Neural progenitor cell (in vitro differentiated cells): ENCODE measurements at regions not wholly inside any gene's neighbourhood (a gene's known extent, or its start where the extent isn't known, plus 50 kb on each side); places are given as distances from the start of the nearest gene placed in this dataset.

Source experiments
- DNase-seq: peaks from one replicate; pipeline ENCODE4 v3.0.0-alpha.2; 2016; ENCODE audit warnings: low spot score
- H2AFZ ChIP-seq: fragments of 200-600 bp; sonication (generic); replicated peaks from 2 replicates; pipeline ENCODE4 v1.6.1; 2016; ENCODE audit warnings: antibody characterized with exemption
- H3F3A ChIP-seq: fragments of 200-600 bp; sonication (generic); 2 replicates; pipeline ENCODE4 v1.6.1; 2016; ENCODE audit warnings: antibody characterized with exemption, low read depth
- H3K27ac ChIP-seq: fragments of 200-600 bp; sonication (generic); 2 replicates; pipeline ENCODE4 v1.5.1; 2016; ENCODE audit warnings: mild to moderate bottlenecking
- H3K27me3 ChIP-seq: fragments of 200-600 bp; sonication (generic); 2 replicates; pipeline ENCODE4 v1.6.1; 2016; ENCODE audit warnings: mild to moderate bottlenecking, moderate library complexity
- H3K36me3 ChIP-seq: fragments of 200-600 bp; sonication (generic); 2 replicates; pipeline ENCODE4 v1.5.1; 2016
- H3K4me1 ChIP-seq: fragments of 200-600 bp; sonication (generic); 2 replicates; pipeline ENCODE4 v1.6.1; 2016; ENCODE audit warnings: mixed run types
- H3K4me2 ChIP-seq: fragments of 200-600 bp; sonication (generic); 2 replicates; pipeline ENCODE4 v1.6.1; 2016
- H3K4me3 ChIP-seq: fragments of 200-600 bp; sonication (generic); 2 replicates; pipeline ENCODE4 v1.5.1; 2016
- H3K79me2 ChIP-seq: fragments of 200-600 bp; sonication (generic); 2 replicates; pipeline ENCODE4 v1.6.1; 2016; ENCODE audit warnings: low read depth
- H3K9ac ChIP-seq: fragments of 200-600 bp; sonication (generic); 2 replicates; pipeline ENCODE4 v1.6.1; 2016
- H3K9me3 ChIP-seq: fragments of 200-600 bp; sonication (generic); 2 replicates; pipeline ENCODE4 v1.5.1; 2016; ENCODE audit warnings: low read depth
- H4K20me1 ChIP-seq: fragments of 200-600 bp; sonication (generic); 2 replicates; pipeline ENCODE4 v1.6.1; 2016; ENCODE audit warnings: low read depth
- H3K27ac Mint-ChIP-seq: 3 replicates; pipeline ENCODE4 v1.8.0; 2021; ENCODE audit warnings: mixed read lengths
- H3K27me3 Mint-ChIP-seq: 2 replicates; pipeline ENCODE4 v1.8.0; 2022; ENCODE audit warnings: low read depth, mild to moderate bottlenecking, inconsistent platforms, moderate library complexity, mixed read lengths; ENCODE audit not compliant: insufficient read depth
- H3K36me3 Mint-ChIP-seq: 3 replicates; pipeline ENCODE4 v1.8.0; 2021; ENCODE audit warnings: mixed read lengths
- H3K4me1 Mint-ChIP-seq: 3 replicates; pipeline ENCODE4 v1.8.0; 2021; ENCODE audit warnings: mixed read lengths
- H3K4me3 Mint-ChIP-seq: 3 replicates; pipeline ENCODE4 v1.8.0; 2021; ENCODE audit warnings: mild to moderate bottlenecking, moderate library complexity, mixed read lengths
- H3K9me3 Mint-ChIP-seq: 3 replicates; pipeline ENCODE4 v1.8.0; 2020; ENCODE audit warnings: mixed read lengths
- EZH2 ChIP-seq: fragments of 200-600 bp; sonication (generic); IDR thresholded peaks from 2 replicates; pipeline ENCODE4 v1.6.1; 2017; ENCODE audit warnings: antibody characterized with exemption, mild to moderate bottlenecking, moderate library complexity
- EZH2phosphoT487 ChIP-seq: fragments of 200-600 bp; sonication (generic); IDR thresholded peaks from 2 replicates; pipeline ENCODE4 v1.6.1; 2017; ENCODE audit warnings: antibody characterized with exemption
- TF ChIP-seq, protein P1 (sequence below): fragments of 200-600 bp; sonication (generic); IDR thresholded peaks from 2 replicates; pipeline ENCODE4 v1.5.1; 2017; ENCODE audit warnings: antibody characterized with exemption, mild to moderate bottlenecking

DNA sequence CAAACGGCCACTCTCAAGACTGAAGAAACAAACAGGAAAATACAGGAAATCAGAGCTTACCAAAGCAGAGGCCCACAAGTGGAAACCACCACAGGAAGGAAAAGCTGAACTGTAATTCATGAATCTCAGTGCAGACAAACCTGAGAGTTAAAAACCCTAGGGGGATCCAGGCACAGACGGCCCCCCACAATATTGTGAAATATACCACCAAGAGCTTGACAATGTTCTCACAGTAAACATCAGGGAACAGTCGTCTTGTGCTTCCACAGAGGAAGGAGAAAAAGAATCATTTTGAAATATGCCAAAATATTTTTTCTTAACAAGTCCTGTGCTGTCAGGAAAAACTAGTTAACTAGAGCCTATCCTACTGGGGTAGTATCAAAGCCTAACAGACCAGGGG, 68.2 kb upstream of the NRG3 start:
- Mint-ChIP-seq H3K4me3 (no peak overlapping the region), H3K4me1 (no peaks in the 10 kb centered on the region), H3K36me3 (no peaks in the 10 kb centered on the region), H3K27ac (no peak overlapping the region), H3K27me3 (no peaks in the 10 kb centered on the region), H3K9me3 (peaks cover 6% of the 10 kb centered on the region)
- Histone ChIP-seq H3K9ac (no peak overlapping the region), H3K27ac (no peak overlapping the region), H3F3A (no peaks in the 10 kb centered on the region), H3K79me2 (no peaks in the 10 kb centered on the region), H3K4me1 (no peaks in the 10 kb centered on the region), H2AFZ (no peak overlapping the region), H3K4me3 (no peak overlapping the region), H3K27me3 (no peaks in the 10 kb centered on the region), H3K9me3 (no peaks in the 10 kb centered on the region), H3K4me2 (no peak overlapping the region), H4K20me1 (no peaks in the 10 kb centered on the region), H3K36me3 (no peaks in the 10 kb centered on the region)
- DNase-seq, result no peak
- TF ChIP-seq, protein P1, sequence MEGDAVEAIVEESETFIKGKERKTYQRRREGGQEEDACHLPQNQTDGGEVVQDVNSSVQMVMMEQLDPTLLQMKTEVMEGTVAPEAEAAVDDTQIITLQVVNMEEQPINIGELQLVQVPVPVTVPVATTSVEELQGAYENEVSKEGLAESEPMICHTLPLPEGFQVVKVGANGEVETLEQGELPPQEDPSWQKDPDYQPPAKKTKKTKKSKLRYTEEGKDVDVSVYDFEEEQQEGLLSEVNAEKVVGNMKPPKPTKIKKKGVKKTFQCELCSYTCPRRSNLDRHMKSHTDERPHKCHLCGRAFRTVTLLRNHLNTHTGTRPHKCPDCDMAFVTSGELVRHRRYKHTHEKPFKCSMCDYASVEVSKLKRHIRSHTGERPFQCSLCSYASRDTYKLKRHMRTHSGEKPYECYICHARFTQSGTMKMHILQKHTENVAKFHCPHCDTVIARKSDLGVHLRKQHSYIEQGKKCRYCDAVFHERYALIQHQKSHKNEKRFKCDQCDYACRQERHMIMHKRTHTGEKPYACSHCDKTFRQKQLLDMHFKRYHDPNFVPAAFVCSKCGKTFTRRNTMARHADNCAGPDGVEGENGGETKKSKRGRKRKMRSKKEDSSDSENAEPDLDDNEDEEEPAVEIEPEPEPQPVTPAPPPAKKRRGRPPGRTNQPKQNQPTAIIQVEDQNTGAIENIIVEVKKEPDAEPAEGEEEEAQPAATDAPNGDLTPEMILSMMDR, result no peak
- no peak for TF ChIP-seq EZH2phosphoT487
- TF ChIP-seq EZH2, result no peak

DNA sequence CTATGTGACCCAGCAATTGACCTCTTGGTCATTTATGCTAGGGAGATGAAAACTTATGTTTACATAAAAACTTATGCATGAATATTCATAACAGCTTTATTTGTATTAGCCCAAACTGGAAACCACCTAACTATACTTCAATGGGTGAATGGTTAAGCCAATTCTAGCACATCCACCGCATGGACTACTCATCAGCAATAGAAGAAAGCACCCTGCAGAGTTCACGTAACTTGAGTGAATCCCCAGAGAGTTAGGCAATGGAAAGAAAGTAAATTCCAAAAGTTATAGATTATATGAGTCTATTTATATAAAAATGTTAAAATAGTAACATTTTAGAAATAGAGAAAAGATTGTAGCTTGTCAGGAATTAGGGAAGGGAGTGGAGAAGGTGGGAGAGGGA, 60.2 kb upstream of the NRG3 start:
- no peaks in the 10 kb centered on the region for H3F3A ChIP-seq
- H2AFZ ChIP-seq, result no peak overlapping the region
- H3K79me2 ChIP-seq, result no peaks in the 10 kb centered on the region
- no peaks in the 10 kb centered on the region for H3K4me1 ChIP-seq
- H3K27me3 ChIP-seq, result no peaks in the 10 kb centered on the region
- no peaks in the 10 kb centered on the region for H3K27me3 Mint-ChIP-seq
- no peaks in the 10 kb centered on the region for H3K36me3 Mint-ChIP-seq
- H3K4me1 Mint-ChIP-seq, result no peaks in the 10 kb centered on the region
- no peaks in the 10 kb centered on the region for H3K9me3 Mint-ChIP-seq
- no peaks in the 10 kb centered on the region for H4K20me1 ChIP-seq
- DNase-seq, result no peak
- TF ChIP-seq EZH2, result no peak
- TF ChIP-seq EZH2phosphoT487, result no peak
- TF ChIP-seq, protein P1, result no peak
- no peak overlapping the region for H3K9ac ChIP-seq
- H3K4me3 ChIP-seq, result no peak overlapping the region
- H3K27ac ChIP-seq, result no peak overlapping the region
- H3K4me2 ChIP-seq, result no peak overlapping the region
- no peaks in the 10 kb centered on the region for H3K36me3 ChIP-seq
- no peaks in the 10 kb centered on the region for H3K9me3 ChIP-seq
- no peak overlapping the region for H3K4me3 Mint-ChIP-seq
- no peak overlapping the region for H3K27ac Mint-ChIP-seq

DNA sequence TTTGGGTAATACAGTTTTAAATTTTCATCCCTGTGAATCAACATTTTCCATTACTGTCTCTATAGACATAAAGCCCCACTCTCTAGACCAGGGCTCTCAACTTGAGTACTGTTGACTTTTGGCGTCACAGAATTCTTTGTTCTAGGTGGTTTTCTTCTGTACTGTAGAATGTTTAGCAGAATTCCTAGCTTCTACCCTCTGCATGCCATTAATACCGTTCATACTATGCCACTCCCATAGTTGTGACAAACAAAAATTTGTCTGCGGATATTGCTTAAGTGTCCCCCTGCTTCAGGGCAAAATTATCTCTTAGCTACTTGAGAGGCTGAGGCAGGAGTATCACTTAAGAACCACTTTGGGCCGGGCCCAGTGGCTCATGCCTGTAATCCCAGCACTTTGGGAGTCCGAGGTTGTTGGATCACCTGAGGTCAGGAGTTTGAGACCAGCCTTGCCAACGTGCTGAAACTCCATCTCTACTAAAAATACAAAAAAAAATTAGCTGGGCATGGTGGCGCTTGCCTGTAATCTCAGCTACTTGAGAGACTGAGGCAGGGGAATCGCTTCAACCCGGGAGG, 57.3 kb upstream of the NRG3 start:
- no peaks in the 10 kb centered on the region for H3K9me3 Mint-ChIP-seq
- no peaks in the 10 kb centered on the region for H3K4me1 Mint-ChIP-seq
- Histone ChIP-seq H4K20me1 (no peaks in the 10 kb centered on the region), H2AFZ (no peak overlapping the region), H3F3A (no peaks in the 10 kb centered on the region), H3K9ac (no peak overlapping the region), H3K36me3 (no peaks in the 10 kb centered on the region), H3K4me2 (no peak overlapping the region), H3K27me3 (no peaks in the 10 kb centered on the region), H3K27ac (no peak overlapping the region), H3K79me2 (no peaks in the 10 kb centered on the region), H3K4me3 (no peak overlapping the region), H3K9me3 (no peaks in the 10 kb centered on the region), H3K4me1 (no peaks in the 10 kb centered on the region)
- DNase-seq, result no peak
- H3K36me3 Mint-ChIP-seq, result no peaks in the 10 kb centered on the region
- no peak overlapping the region for H3K4me3 Mint-ChIP-seq
- no peaks in the 10 kb centered on the region for H3K27me3 Mint-ChIP-seq
- TF ChIP-seq, protein P1, result no peak
- no peak for TF ChIP-seq EZH2phosphoT487
- TF ChIP-seq EZH2, result no peak
- no peak overlapping the region for H3K27ac Mint-ChIP-seq
